H1 (cell line): ENCODE measurements at regions not wholly inside any gene's neighbourhood (a gene's known extent, or its start where the extent isn't known, plus 50 kb on each side); places are given as distances from the start of the nearest gene placed in this dataset.

Experiments
- CHD7 ChIP-seq: fragments of 300-600 bp; sonication (generic); IDR thresholded peaks from 2 replicates; pipeline ENCODE4 v1.7.1; 2012; ENCODE audit warnings: low read length, moderate library complexity, mild to moderate bottlenecking, inconsistent platforms; ENCODE audit not compliant: insufficient replicate concordance
- CTBP2 ChIP-seq: IDR thresholded peaks from 2 replicates; pipeline ENCODE4 v1.7.0; 2011; ENCODE audit warnings: borderline replicate concordance, mild to moderate bottlenecking, moderate library complexity, mixed read lengths, low read length; ENCODE audit not compliant: insufficient read depth, insufficient read length
- HDAC6 ChIP-seq: IDR thresholded peaks from one replicate; pipeline ENCODE4 v1.7.1; 2012; ENCODE audit warnings: low read depth, mild to moderate bottlenecking, inconsistent platforms, low read length, moderate library complexity
- NANOG ChIP-seq: IDR thresholded peaks from 2 replicates; pipeline ENCODE4 v1.6.1; 2011; ENCODE audit warnings: low read length, low read depth, mild to moderate bottlenecking, inconsistent platforms; ENCODE audit not compliant: insufficient read depth, poor library complexity, severe bottlenecking
- TF ChIP-seq, protein P1 (sequence below): IDR thresholded peaks from 2 replicates; pipeline ENCODE4 v1.6.1; 2012; ENCODE audit warnings: inconsistent platforms

- TF ChIP-seq CHD7 (peak; percentile 94), HDAC6 (no peak), NANOG (no peak), CTBP2 (no peak)
- TF ChIP-seq, protein P1, sequence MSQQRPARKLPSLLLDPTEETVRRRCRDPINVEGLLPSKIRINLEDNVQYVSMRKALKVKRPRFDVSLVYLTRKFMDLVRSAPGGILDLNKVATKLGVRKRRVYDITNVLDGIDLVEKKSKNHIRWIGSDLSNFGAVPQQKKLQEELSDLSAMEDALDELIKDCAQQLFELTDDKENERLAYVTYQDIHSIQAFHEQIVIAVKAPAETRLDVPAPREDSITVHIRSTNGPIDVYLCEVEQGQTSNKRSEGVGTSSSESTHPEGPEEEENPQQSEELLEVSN, result no peak
- TF ChIP-seq, all 59 proteins: peak for 9
Measured at GRCh38 chr21:20661745-20662422, 336.3 kb upstream of the NCAM2 start (continued).
